ENCODE measurements at regions not wholly inside any gene's neighbourhood (a gene's known extent, or its start where the extent isn't known, plus 50 kb on each side); places are given as distances from the start of the nearest gene placed in this dataset.

- no peaks in the 10 kb centered on the region for H3K36me3 ChIP-seq
- no peaks in the 10 kb centered on the region for H3K4me1 ChIP-seq (ENCODE audit: insufficient read depth)
- no peaks in the 10 kb centered on the region for H3K9me3 ChIP-seq
- H3K27ac ChIP-seq: no peak overlapping the region
- intact Hi-C loops (cut with DNase I): no loop called here
- DNase-seq: no peak
- no peaks in the 10 kb centered on the region for H3K27me3 ChIP-seq
- TF ChIP-seq CTCF (IDR thresholded peaks at IDR 0.05) (no peak), POLR2A (IDR thresholded peaks at IDR 0.05) (no peak), EP300 (IDR thresholded peaks at IDR 0.05) (no peak)
- 75 to 84% (median 79%) methylated on average over 2 of the region's 2 CpGs for WGBS, 3 donors
- no peak overlapping the region for H3K4me3 ChIP-seq
Measured at GRCh38 chr16:76071690-76072089, 205.5 kb upstream of the CNTNAP4 start.

- no peaks in the 10 kb centered on the region for H3K36me3 ChIP-seq
- 35 to 39% (median 38%) methylated on average over 6 of the region's 6 CpGs for WGBS, 3 donors
- H3K4me3 ChIP-seq: no peak overlapping the region
- no peaks in the 10 kb centered on the region for H3K27me3 ChIP-seq
- H3K4me1 ChIP-seq (ENCODE audit: insufficient read depth): no peaks in the 10 kb centered on the region
- TF ChIP-seq EP300 (IDR thresholded peaks at IDR 0.05): no peak
- TF ChIP-seq CTCF (IDR thresholded peaks at IDR 0.05): no peak
- TF ChIP-seq POLR2A (IDR thresholded peaks at IDR 0.05): no peak
- H3K9me3 ChIP-seq: no peaks in the 10 kb centered on the region
- DNase-seq: no peak
- intact Hi-C loops (cut with DNase I): no loop called here
- H3K27ac ChIP-seq: no peak overlapping the region
Measured at GRCh38 chr16:76081967-76082366, 195.2 kb upstream of the CNTNAP4 start.

GRCh38 chr16:76106647-76107046, 170.6 kb upstream of the CNTNAP4 start:
- no peaks in the 10 kb centered on the region for H3K36me3 ChIP-seq
- no peak for TF ChIP-seq CTCF (IDR thresholded peaks at IDR 0.05)
- no peak for TF ChIP-seq EP300 (IDR thresholded peaks at IDR 0.05)
- TF ChIP-seq POLR2A (IDR thresholded peaks at IDR 0.05): no peak
- H3K27ac ChIP-seq: no peak overlapping the region
- no peak overlapping the region for H3K4me3 ChIP-seq
- intact Hi-C loops (cut with DNase I): no loop called here
- DNase-seq: no peak
- no peaks in the 10 kb centered on the region for H3K4me1 ChIP-seq (ENCODE audit: insufficient read depth)
- H3K9me3 ChIP-seq: peaks cover 0 to 5% of the 10 kb centered on the region in 2 donors
- no peaks in the 10 kb centered on the region for H3K27me3 ChIP-seq
- 83 to 94% (median 86%) methylated on average over 6 of the region's 6 CpGs for WGBS, 3 donors

- TF ChIP-seq POLR2A (IDR thresholded peaks at IDR 0.05) (no peak), CTCF (IDR thresholded peaks at IDR 0.05) (no peak), EP300 (IDR thresholded peaks at IDR 0.05) (no peak)
- Histone ChIP-seq H3K27me3 (no peaks in the 10 kb centered on the region), H3K27ac (no peak overlapping the region), H3K4me1 (ENCODE audit: insufficient read depth) (no peaks in the 10 kb centered on the region), H3K9me3 (peaks cover 0 to 3% of the 10 kb centered on the region in 2 donors), H3K36me3 (no peaks in the 10 kb centered on the region), H3K4me3 (no peak overlapping the region)
- DNase-seq: no peak
- intact Hi-C loops (cut with DNase I): no loop called here
- WGBS, 3 donors: 62 to 74% (median 66%) methylated on average over 1 of the region's 1 CpG
Measured at GRCh38 chr16:76108460-76108859, 168.7 kb upstream of the CNTNAP4 start.

- Histone ChIP-seq H3K27ac (no peak overlapping the region), H3K9me3 (no peaks in the 10 kb centered on the region), H3K27me3 (no peaks in the 10 kb centered on the region), H3K4me1 (ENCODE audit: insufficient read depth) (no peaks in the 10 kb centered on the region), H3K4me3 (no peak overlapping the region), H3K36me3 (no peaks in the 10 kb centered on the region)
- no peak for TF ChIP-seq CTCF (IDR thresholded peaks at IDR 0.05)
- TF ChIP-seq EP300 (IDR thresholded peaks at IDR 0.05): no peak
- no peak for TF ChIP-seq POLR2A (IDR thresholded peaks at IDR 0.05)
- 79 to 86% (median 85%) methylated on average over 3 of the region's 3 CpGs for WGBS, 3 donors
- DNase-seq: no peak
- intact Hi-C loops (cut with DNase I): no loop called here
Measured at GRCh38 chr16:76114681-76115080, 162.5 kb upstream of the CNTNAP4 start.
